MM.1S (cell line): ENCODE measurements at regions not wholly inside any gene's neighbourhood (a gene's known extent, or its start where the extent isn't known, plus 50 kb on each side); places are given as distances from the start of the nearest gene placed in this dataset.

Source experiments
- EZH2phosphoT487 ChIP-seq: fragments of 300-600 bp; sonication (generic); IDR thresholded peaks from 2 replicates; pipeline ENCODE4 v1.6.1; 2018; ENCODE audit warnings: antibody characterized with exemption, low read length
- TF ChIP-seq, protein P1 (sequence below): fragments of 300-600 bp; sonication (generic); IDR thresholded peaks from 2 replicates; pipeline ENCODE4 v1.5.1; 2016; ENCODE audit warnings: antibody characterized with exemption, low read length, mixed read lengths

- TF ChIP-seq, protein P1, sequence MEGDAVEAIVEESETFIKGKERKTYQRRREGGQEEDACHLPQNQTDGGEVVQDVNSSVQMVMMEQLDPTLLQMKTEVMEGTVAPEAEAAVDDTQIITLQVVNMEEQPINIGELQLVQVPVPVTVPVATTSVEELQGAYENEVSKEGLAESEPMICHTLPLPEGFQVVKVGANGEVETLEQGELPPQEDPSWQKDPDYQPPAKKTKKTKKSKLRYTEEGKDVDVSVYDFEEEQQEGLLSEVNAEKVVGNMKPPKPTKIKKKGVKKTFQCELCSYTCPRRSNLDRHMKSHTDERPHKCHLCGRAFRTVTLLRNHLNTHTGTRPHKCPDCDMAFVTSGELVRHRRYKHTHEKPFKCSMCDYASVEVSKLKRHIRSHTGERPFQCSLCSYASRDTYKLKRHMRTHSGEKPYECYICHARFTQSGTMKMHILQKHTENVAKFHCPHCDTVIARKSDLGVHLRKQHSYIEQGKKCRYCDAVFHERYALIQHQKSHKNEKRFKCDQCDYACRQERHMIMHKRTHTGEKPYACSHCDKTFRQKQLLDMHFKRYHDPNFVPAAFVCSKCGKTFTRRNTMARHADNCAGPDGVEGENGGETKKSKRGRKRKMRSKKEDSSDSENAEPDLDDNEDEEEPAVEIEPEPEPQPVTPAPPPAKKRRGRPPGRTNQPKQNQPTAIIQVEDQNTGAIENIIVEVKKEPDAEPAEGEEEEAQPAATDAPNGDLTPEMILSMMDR = no peak
- no peak for TF ChIP-seq EZH2phosphoT487
Observed at GRCh38 chr19:28168557-28168956, 1044.4 kb downstream of the UQCRFS1 start.
